ENCODE measurements at regions not wholly inside any gene's neighbourhood (a gene's known extent, or its start where the extent isn't known, plus 50 kb on each side); places are given as distances from the start of the nearest gene placed in this dataset.

DNA sequence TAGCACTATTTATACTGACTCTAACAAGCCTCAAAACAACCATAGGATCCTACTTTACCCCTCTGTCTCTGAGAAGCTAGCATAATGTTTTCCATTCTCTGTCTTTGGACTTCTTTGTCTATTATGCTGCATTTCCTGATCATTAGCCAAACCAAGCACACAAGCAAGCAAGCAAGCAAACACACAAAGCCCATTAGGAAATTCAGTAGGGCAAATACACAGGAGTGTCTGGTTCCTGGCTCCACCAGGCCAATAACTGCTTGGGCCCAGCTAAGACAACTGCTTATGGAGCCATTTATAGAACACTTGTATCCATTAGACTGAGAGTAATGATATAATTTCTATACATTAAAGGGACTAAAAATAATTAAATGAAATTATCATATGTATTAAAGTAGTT is 952.9 kb upstream of the EPHA7 start:
- no peak for DNase-seq (ENCODE audit: low read depth, low spot score)
- POLR2A ChIA-PET: no interaction called here
- CTCF ChIA-PET: no interaction called here
- TF ChIP-seq, protein P1, sequence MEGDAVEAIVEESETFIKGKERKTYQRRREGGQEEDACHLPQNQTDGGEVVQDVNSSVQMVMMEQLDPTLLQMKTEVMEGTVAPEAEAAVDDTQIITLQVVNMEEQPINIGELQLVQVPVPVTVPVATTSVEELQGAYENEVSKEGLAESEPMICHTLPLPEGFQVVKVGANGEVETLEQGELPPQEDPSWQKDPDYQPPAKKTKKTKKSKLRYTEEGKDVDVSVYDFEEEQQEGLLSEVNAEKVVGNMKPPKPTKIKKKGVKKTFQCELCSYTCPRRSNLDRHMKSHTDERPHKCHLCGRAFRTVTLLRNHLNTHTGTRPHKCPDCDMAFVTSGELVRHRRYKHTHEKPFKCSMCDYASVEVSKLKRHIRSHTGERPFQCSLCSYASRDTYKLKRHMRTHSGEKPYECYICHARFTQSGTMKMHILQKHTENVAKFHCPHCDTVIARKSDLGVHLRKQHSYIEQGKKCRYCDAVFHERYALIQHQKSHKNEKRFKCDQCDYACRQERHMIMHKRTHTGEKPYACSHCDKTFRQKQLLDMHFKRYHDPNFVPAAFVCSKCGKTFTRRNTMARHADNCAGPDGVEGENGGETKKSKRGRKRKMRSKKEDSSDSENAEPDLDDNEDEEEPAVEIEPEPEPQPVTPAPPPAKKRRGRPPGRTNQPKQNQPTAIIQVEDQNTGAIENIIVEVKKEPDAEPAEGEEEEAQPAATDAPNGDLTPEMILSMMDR (IDR thresholded peaks at IDR 0.05; ENCODE audit: insufficient read depth, low read length, missing control alignments): no peak
- H3K4me3 ChIP-seq (ENCODE audit: low read depth, low read length): no peak overlapping the region

DNA sequence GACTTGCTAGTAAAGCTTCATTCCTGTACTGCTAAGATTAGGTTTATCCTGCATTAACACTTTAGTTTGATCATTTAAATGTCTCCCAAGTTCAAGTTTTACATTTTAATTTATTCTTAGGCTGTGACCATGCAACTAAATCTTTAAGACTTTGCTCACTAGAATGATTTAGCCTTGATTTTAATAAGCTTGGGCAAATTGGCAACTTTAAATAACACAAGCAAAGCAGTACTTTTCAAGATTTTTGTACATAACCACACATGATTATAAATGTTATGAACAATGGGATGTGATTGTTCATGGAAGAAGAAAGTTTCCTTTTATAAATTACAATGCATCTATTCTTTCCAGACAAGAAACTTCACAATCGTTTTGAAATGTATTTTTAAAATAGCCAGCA is 948.0 kb upstream of the EPHA7 start:
- TF ChIP-seq, protein P1 (IDR thresholded peaks at IDR 0.05; ENCODE audit: insufficient read depth, low read length, missing control alignments): no peak
- H3K4me3 ChIP-seq (ENCODE audit: low read depth, low read length): no peak overlapping the region
- CTCF ChIA-PET: no interaction called here
- no peak for DNase-seq (ENCODE audit: low read depth, low spot score)
- POLR2A ChIA-PET: no interaction called here

DNA sequence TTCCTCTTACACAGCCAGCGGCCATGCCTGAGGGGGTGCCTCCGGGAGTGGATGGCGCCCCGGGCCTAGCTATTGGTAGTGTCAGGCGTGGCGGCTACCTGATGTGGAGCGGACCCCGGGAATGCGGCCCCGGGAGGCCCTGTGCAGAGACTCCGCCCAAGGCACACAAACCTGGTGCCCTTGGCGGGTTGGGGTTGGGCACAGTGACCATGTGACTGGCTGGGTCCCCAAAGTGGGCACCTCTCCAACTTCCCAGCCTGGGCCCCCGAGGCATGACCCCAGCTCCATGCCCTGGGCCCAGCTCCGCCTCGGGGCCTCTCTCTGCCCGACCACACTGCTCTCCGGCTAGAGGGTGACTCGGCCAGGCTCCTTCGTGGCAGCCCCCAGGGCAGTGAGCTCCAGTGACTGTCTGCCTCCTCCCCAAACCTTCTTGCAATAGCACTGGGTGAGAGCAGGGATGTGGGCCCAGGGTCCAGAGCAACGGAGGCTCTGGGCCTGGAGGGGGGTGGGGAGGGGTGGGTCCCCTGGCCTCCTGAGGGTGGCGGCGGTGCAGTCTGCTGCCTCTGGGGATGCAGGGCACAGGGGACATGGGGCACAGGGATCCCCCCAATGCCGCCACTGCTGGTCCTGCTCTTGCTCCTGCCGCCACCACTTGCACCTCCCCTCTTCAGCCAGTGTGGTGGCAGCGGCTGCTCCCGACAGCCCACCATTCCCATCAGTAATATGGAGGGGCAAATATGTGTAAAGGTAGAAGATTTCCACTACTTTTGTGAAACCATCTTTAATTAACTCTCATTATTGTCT is 942.9 kb upstream of the EPHA7 start:
- ChIA-PET CTCF (no interaction called here), POLR2A (no interaction called here)
- TF ChIP-seq, protein P1 (IDR thresholded peaks at IDR 0.05; ENCODE audit: insufficient read depth, low read length, missing control alignments): no peak
- no peak for DNase-seq (ENCODE audit: low read depth, low spot score)
- H3K4me3 ChIP-seq (ENCODE audit: low read depth, low read length): no peak overlapping the region

DNA sequence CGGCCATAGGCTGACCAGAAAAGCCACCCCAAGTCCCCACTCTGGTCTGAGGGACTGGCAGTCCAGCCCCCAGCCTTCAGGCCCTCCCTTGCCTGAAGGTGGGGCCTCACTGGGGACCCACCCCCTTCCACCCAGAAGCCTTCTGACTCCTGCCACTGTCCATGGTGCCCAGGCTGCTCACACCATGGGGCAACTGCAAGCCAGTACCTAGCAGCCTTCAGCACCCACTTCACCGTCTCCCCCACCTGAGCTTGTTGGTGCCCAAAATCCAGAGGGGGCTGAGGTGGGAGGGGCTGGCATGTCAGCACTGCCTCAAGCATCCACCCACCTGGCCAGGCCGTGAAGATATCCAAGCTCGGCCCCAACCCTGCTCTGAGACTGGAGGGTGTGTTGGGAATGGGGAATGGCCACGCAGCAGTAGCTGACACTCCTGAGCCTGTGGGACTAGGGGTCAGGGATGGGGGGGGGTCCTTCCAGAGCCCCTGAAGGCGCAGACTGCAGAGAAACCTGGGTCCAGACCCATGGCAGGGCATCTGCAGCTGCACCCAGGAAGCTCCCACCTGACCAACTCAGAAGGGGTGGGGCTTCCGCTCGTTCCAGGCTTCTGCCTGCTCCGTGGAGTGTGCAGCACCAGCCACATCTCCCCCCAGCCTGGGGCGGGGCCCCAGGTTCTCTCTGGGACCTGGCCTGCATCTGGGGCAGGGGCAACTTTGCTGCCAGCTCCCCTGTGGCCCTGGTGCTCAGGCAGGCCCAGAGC is 942.1 kb upstream of the EPHA7 start:
- no peak overlapping the region for H3K4me3 ChIP-seq (ENCODE audit: low read depth, low read length)
- ChIA-PET CTCF (no interaction called here), POLR2A (no interaction called here)
- TF ChIP-seq, protein P1 (IDR thresholded peaks at IDR 0.05; ENCODE audit: insufficient read depth, low read length, missing control alignments): no peak
- DNase-seq (ENCODE audit: low read depth, low spot score): no peak

DNA sequence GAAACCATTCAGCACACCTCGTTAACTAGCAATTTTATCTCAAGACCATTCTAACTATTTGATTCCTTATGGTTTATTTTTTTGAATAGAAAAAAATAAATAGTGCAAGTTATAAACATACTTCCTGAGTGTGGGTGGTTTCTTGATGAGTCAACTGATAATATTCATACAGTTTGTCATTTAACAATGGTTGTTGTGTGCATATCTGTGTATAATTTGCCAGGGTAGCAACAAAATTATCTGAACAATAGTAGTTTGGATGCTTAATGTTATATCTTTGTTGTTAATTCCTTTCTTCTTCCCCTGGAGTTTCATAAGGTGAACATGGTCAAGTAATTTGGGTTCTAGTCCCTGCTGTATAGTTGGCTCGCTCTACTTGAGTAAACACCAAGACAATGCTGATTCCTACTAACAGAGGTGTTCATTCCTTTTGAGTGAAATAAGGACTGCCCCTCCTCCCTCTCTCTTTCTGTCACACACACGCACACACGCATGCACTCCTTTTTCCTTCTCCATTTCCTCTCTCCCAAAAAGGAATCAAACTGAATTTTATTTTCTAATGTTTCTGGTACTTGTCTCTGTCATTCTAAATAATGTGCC is 938.1 kb upstream of the EPHA7 start:
- POLR2A ChIA-PET: no interaction called here
- DNase-seq (ENCODE audit: low read depth, low spot score): no peak
- TF ChIP-seq, protein P1 (IDR thresholded peaks at IDR 0.05; ENCODE audit: insufficient read depth, low read length, missing control alignments): no peak
- CTCF ChIA-PET: no interaction called here
- no peak overlapping the region for H3K4me3 ChIP-seq (ENCODE audit: low read depth, low read length)

DNA sequence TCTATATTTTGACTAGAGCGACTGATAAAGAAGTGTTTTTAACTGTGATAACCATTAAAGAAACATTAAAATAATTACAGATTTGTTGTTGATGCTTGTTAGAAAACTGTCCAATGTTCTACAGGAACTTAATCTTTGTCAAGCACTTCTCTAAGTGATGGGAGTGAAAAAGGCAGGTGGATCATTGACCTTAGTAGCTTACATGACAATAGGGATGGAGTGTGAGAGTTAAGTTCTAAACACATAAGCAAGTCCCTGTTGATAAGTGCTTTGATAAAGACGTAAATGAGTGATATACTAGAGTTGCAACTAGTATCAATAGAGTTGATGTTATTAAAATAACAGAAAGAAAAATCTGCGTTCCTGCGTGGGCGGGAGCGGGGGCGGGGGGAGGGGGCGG is 931.5 kb upstream of the EPHA7 start:
- no peak overlapping the region for H3K4me3 ChIP-seq (ENCODE audit: low read depth, low read length)
- TF ChIP-seq, protein P1 (IDR thresholded peaks at IDR 0.05; ENCODE audit: insufficient read depth, low read length, missing control alignments): no peak
- DNase-seq (ENCODE audit: low read depth, low spot score): no peak
- CTCF ChIA-PET: no interaction called here
- POLR2A ChIA-PET: no interaction called here
